Suprapubic skin (tissue), 4 donors: ENCODE measurements at regions not wholly inside any gene's neighbourhood (a gene's known extent, or its start where the extent isn't known, plus 50 kb on each side); places are given as distances from the start of the nearest gene placed in this dataset.
"Not testable (repeated sequence)": the region's sequence is repeated elsewhere in the genome, so short reads cannot be mapped to it uniquely, and the experiment has no call there.

Source experiments
- EP300 ChIP-seq: sonication (generic); formaldehyde crosslinking; IDR thresholded peaks from one replicate; pipeline ENCODE4 v1.6.1; 2017; ENCODE audit warnings: antibody characterized with exemption
- POLR2A ChIP-seq, 2 donors: fragments of 450-650 bp; IDR thresholded peaks; one replicate each; pipeline ENCODE4 v1.6.1; 2017; ENCODE audit warnings: antibody characterized with exemption in 2 of 2, mild to moderate bottlenecking in 2 of 2, moderate library complexity in 2 of 2
- POLR2AphosphoS5 ChIP-seq, 3 donors: sonication (generic); formaldehyde crosslinking; IDR thresholded peaks; one replicate each; pipeline ENCODE4 v1.6.1; 2017; ENCODE audit warnings: antibody characterized with exemption in 3 of 3

DNA sequence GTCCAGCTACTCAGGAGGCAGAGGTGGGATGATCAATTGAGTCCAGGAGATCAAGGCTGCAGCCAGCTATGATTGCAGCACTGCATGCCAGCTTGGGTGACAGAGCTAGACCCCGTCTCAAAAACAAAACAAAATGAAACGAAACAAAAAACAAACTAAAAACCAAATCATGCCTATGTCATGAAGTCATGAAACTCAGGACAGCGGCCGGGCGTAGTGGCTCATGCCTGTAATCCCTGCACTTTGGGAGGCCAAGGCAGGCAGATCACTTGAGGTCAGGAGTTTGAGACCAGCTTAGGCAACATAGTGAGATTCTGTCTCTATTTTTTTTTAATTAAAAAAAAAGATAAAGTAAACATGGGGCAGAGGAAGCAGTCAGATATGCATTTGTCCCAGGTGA, 472.6 kb downstream of the GOLGA6L6 start:
- not testable (repeated sequence) for TF ChIP-seq POLR2AphosphoS5 (IDR thresholded peaks at IDR 0.05); POLR2A (IDR thresholded peaks at IDR 0.05); EP300
